ENCODE measurements at regions not wholly inside any gene's neighbourhood (a gene's known extent, or its start where the extent isn't known, plus 50 kb on each side); places are given as distances from the start of the nearest gene placed in this dataset.
"Not testable (repeated sequence)": the region's sequence is repeated elsewhere in the genome, so short reads cannot be mapped to it uniquely, and the experiment has no call there.

- no peak for DNase-seq
Measured at GRCh38 chr5:173667702-173668101, 51.3 kb upstream of the BOD1 start.

- DNase-seq = no peak
Measured at GRCh38 chr5:173668245-173668800, 51.9 kb upstream of the BOD1 start.

- no peak for DNase-seq
Measured at GRCh38 chr5:173668910-173669309, 52.5 kb upstream of the BOD1 start.

- DNase-seq = no peak
Measured at GRCh38 chr5:173669483-173669882, 53.0 kb upstream of the BOD1 start.

- no peak for DNase-seq
Measured at GRCh38 chr5:173670130-173670651, 53.7 kb upstream of the BOD1 start.

- no peak for DNase-seq
Measured at GRCh38 chr5:173670791-173671120, 54.3 kb upstream of the BOD1 start.

GRCh38 chr5:173671121-173671949 is 54.9 kb upstream of the BOD1 start:
- no peak for DNase-seq

- no peak for DNase-seq
Measured at GRCh38 chr5:173672166-173672565, 55.7 kb upstream of the BOD1 start.

- no peak for DNase-seq
Measured at GRCh38 chr5:173672891-173673290, 56.4 kb upstream of the BOD1 start.

GRCh38 chr5:173673295-173674101 is 57.0 kb upstream of the BOD1 start:
- no peak for DNase-seq

- DNase-seq = no peak
Measured at GRCh38 chr5:173675287-173675996, 59.0 kb upstream of the BOD1 start.

GRCh38 chr5:173676375-173676774 is 59.9 kb upstream of the BOD1 start:
- no peak for DNase-seq

- no peak for DNase-seq
Measured at GRCh38 chr5:173677125-173677672, 60.7 kb upstream of the BOD1 start.

- DNase-seq = no peak
Measured at GRCh38 chr5:173679909-173680630, 63.6 kb upstream of the BOD1 start.

GRCh38 chr5:173680660-173681242 is 64.3 kb upstream of the BOD1 start:
- DNase-seq = no peak

GRCh38 chr5:173682313-173682712 is 65.9 kb upstream of the BOD1 start:
- DNase-seq = no peak

GRCh38 chr5:173684535-173684934 is 68.1 kb upstream of the BOD1 start:
- DNase-seq = not testable (repeated sequence)

GRCh38 chr5:173686950-173687349 is 70.5 kb upstream of the BOD1 start:
- DNase-seq = no peak

GRCh38 chr5:173688703-173689102 is 72.3 kb upstream of the BOD1 start:
- DNase-seq = no peak

- DNase-seq = no peak
Measured at GRCh38 chr5:173689171-173689736, 72.8 kb upstream of the BOD1 start.

- DNase-seq = no peak
Measured at GRCh38 chr5:173689737-173690360, 73.4 kb upstream of the BOD1 start.

All from NCI-H345 (cell line).